ENCODE measurements at regions not wholly inside any gene's neighbourhood (a gene's known extent, or its start where the extent isn't known, plus 50 kb on each side); places are given as distances from the start of the nearest gene placed in this dataset.

DNA sequence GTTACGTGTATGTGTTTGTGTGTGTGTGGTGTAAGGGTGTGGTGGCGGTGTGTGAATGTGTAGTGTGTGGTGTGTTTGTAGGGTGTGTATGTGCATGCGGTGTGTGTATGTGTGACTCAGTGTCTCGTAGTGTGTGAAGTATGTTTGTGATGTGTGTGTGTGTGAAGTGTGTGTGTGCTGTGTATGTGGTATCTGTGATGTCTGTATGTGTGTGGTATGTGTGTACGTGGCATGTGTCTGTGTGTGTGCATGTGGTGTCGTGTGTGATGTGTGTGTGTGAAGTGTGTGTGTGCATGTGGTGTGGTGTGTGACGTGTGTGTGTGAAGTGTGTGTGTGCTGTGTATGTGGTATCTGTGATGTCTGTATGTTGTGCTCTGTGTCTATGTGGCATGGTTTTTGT is 339.4 kb downstream of the MTRR start:
- Histone ChIP-seq H3K4me3 (ENCODE audit: low read length) (no peak overlapping the region), H3K36me3 (ENCODE audit: control insufficient read depth in 2 of 3, insufficient read depth in 3 of 3, low read length in 3 of 3) (no peaks in the 10 kb centered on the region), H3K9me3 (ENCODE audit: control insufficient read depth in 2 of 3, low read length in 3 of 3) (no peaks in the 10 kb centered on the region), H3K27ac (ENCODE audit: low read depth, low read length) (no peak overlapping the region), H3K4me1 (ENCODE audit: control insufficient read depth in 2 of 2, insufficient read depth in 2 of 2, low read length in 2 of 2) (no peaks in the 10 kb centered on the region), H3K27me3 (ENCODE audit: control insufficient read depth in 2 of 2, insufficient read depth in 2 of 2, low read length in 2 of 2) (no peaks in the 10 kb centered on the region)
- peaks cover 0 to 16% (median 8%) of the 10 kb centered on the region in 11 donors for H3K9me3 Mint-ChIP-seq
- no peaks in the 10 kb centered on the region for H3K4me1 Mint-ChIP-seq
- intact Hi-C loops (cut with micrococcal nuclease), result no loop called here
- POLR2A ChIA-PET, result no interaction called here
- no peak overlapping the region for H3K27ac Mint-ChIP-seq
- H3K4me3 Mint-ChIP-seq, result no peak overlapping the region
- H3K27me3 Mint-ChIP-seq, result no peaks in the 10 kb centered on the region
- H3K36me3 Mint-ChIP-seq, result no peaks in the 10 kb centered on the region
- ATAC-seq (no peak), DNase-seq (no peak)
- CTCF ChIA-PET, result no interaction called here

DNA sequence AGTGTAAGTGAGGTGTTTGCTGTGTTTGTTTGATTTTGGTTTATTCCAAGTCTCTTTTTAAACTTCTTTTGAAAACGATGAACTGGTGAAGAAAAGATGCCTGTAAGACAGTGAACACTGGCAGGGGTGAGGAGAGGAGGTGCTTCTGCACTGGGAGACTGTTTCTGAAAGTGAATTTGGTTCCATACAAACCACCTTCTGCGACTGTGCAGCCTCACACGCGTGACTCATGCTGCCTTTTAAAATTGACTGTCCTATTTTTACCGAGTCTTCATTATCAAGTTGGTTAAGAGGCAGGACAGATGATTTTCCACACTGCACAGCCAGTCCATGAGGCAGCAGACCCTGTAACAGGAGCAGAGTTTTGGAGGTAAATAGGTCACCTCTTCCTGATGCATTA is 340.6 kb downstream of the MTRR start:
- Histone ChIP-seq H3K4me3 (ENCODE audit: low read length) (no peak overlapping the region), H3K36me3 (ENCODE audit: control insufficient read depth in 2 of 3, insufficient read depth in 3 of 3, low read length in 3 of 3) (no peaks in the 10 kb centered on the region), H3K9me3 (ENCODE audit: control insufficient read depth in 2 of 3, low read length in 3 of 3) (no peaks in the 10 kb centered on the region), H3K27me3 (ENCODE audit: control insufficient read depth in 2 of 2, insufficient read depth in 2 of 2, low read length in 2 of 2) (no peaks in the 10 kb centered on the region), H3K4me1 (ENCODE audit: control insufficient read depth in 2 of 2, insufficient read depth in 2 of 2, low read length in 2 of 2) (no peaks in the 10 kb centered on the region), H3K27ac (ENCODE audit: low read depth, low read length) (no peak overlapping the region)
- no peaks in the 10 kb centered on the region for H3K4me1 Mint-ChIP-seq
- no peaks in the 10 kb centered on the region for H3K27me3 Mint-ChIP-seq
- H3K27ac Mint-ChIP-seq, result no peak overlapping the region
- ATAC-seq (no peak), DNase-seq (no peak)
- peaks cover 0 to 10% (median 2%) of the 10 kb centered on the region in 11 donors for H3K9me3 Mint-ChIP-seq
- CTCF ChIA-PET, result no interaction called here
- POLR2A ChIA-PET, result no interaction called here
- no peak overlapping the region for H3K4me3 Mint-ChIP-seq
- no peaks in the 10 kb centered on the region for H3K36me3 Mint-ChIP-seq
- intact Hi-C loops (cut with micrococcal nuclease), result no loop called here

DNA sequence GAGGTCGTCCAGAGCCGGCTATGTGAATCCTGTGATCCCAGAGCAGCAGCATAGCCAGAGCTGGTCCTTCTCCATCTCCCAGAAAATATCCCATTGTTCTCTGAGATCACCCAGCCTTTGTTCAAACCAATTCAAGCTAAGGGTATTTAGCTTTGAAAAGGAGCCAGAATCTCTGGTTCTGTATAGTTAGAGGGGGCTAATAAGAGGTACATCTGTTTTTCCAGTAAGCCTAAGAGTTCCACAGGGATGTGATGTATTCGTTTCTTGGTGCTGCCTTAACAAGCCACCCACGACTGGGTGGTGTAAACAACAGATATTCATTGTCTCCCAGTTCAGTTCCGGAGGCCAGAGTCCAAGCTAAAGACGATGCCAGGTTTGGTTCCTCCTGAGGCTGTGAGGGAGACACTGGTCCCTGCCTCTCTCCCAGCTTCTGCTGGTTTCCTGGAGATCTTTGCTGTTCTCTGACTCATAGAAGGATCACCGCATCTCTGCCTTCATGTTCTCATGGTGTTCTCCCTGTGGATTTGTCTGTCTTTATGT is 344.8 kb downstream of the MTRR start:
- POLR2A ChIA-PET, result no interaction called here
- H3K4me1 ChIP-seq (ENCODE audit: control insufficient read depth in 2 of 2, insufficient read depth in 2 of 2, low read length in 2 of 2), result no peaks in the 10 kb centered on the region
- H3K27me3 Mint-ChIP-seq, result peaks cover 0 to 6% (median 0%) of the 10 kb centered on the region in 5 donors
- no peak overlapping the region for H3K27ac Mint-ChIP-seq
- CTCF ChIA-PET, result no interaction called here
- intact Hi-C loops (cut with micrococcal nuclease), result no loop called here
- no peak for DNase-seq
- H3K4me3 ChIP-seq (ENCODE audit: low read length), result no peak overlapping the region
- no peak overlapping the region for H3K27ac ChIP-seq (ENCODE audit: low read depth, low read length)
- H3K27me3 ChIP-seq (ENCODE audit: control insufficient read depth in 2 of 2, insufficient read depth in 2 of 2, low read length in 2 of 2), result no peaks in the 10 kb centered on the region
- ATAC-seq, result no peak
- H3K9me3 ChIP-seq (ENCODE audit: control insufficient read depth in 2 of 3, low read length in 3 of 3), result no peaks in the 10 kb centered on the region
- H3K36me3 ChIP-seq (ENCODE audit: control insufficient read depth in 2 of 3, insufficient read depth in 3 of 3, low read length in 3 of 3), result no peaks in the 10 kb centered on the region
- H3K9me3 Mint-ChIP-seq, result peaks cover 0 to 12% (median 0%) of the 10 kb centered on the region in 11 donors
- H3K4me3 Mint-ChIP-seq, result no peak overlapping the region
- H3K36me3 Mint-ChIP-seq, result no peaks in the 10 kb centered on the region
- H3K4me1 Mint-ChIP-seq, result no peaks in the 10 kb centered on the region

DNA sequence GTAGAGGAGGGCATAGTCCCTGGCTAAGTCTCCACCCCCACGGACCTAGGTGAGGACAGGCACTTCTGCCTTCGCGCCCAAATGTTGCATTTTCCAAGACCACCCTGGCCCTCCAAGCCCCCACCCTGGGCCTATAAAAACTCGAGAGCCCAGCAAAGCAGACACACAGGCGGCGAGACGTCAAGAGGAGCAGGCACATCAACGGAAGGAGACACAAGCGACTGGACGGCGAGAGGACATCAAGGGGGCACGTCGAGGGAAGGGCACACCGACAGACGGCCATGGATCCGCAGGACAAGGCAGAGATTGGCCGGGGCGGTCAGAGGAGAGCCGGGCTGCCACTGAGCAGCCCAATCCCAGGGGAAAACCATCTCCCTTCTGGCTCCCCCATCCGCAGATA is 348.0 kb downstream of the MTRR start:
- no peaks in the 10 kb centered on the region for H3K27me3 ChIP-seq (ENCODE audit: control insufficient read depth in 2 of 2, insufficient read depth in 2 of 2, low read length in 2 of 2)
- intact Hi-C loops (cut with micrococcal nuclease), result no loop called here
- no peaks in the 10 kb centered on the region for H3K36me3 ChIP-seq (ENCODE audit: control insufficient read depth in 2 of 3, insufficient read depth in 3 of 3, low read length in 3 of 3)
- H3K36me3 Mint-ChIP-seq, result no peaks in the 10 kb centered on the region
- POLR2A ChIA-PET, result no interaction called here
- no peaks in the 10 kb centered on the region for H3K4me1 Mint-ChIP-seq
- no peak overlapping the region for H3K27ac ChIP-seq (ENCODE audit: low read depth, low read length)
- H3K4me3 Mint-ChIP-seq, result no peak overlapping the region
- H3K27me3 Mint-ChIP-seq, result peaks cover 0 to 6% (median 0%) of the 10 kb centered on the region in 5 donors
- CTCF ChIA-PET, result no interaction called here
- ATAC-seq (no peak), DNase-seq (no peak)
- no peaks in the 10 kb centered on the region for H3K4me1 ChIP-seq (ENCODE audit: control insufficient read depth in 2 of 2, insufficient read depth in 2 of 2, low read length in 2 of 2)
- H3K9me3 Mint-ChIP-seq, result peaks cover 0 to 18% (median 6%) of the 10 kb centered on the region in 11 donors
- no peak overlapping the region for H3K4me3 ChIP-seq (ENCODE audit: low read length)
- H3K9me3 ChIP-seq (ENCODE audit: control insufficient read depth in 2 of 3, low read length in 3 of 3), result peaks cover 0 to 4% (median 0%) of the 10 kb centered on the region in 3 experiments
- no peak overlapping the region for H3K27ac Mint-ChIP-seq

- Histone ChIP-seq H3K9me3 (ENCODE audit: control insufficient read depth in 2 of 3, low read length in 3 of 3) (no peaks in the 10 kb centered on the region), H3K27me3 (ENCODE audit: control insufficient read depth in 2 of 2, insufficient read depth in 2 of 2, low read length in 2 of 2) (no peaks in the 10 kb centered on the region), H3K4me3 (ENCODE audit: low read length) (no peak overlapping the region), H3K4me1 (ENCODE audit: control insufficient read depth in 2 of 2, insufficient read depth in 2 of 2, low read length in 2 of 2) (no peaks in the 10 kb centered on the region), H3K27ac (ENCODE audit: low read depth, low read length) (no peak overlapping the region), H3K36me3 (ENCODE audit: control insufficient read depth in 2 of 3, insufficient read depth in 3 of 3, low read length in 3 of 3) (no peaks in the 10 kb centered on the region)
- CTCF ChIA-PET, result no interaction called here
- ATAC-seq (no peak), DNase-seq (no peak)
- Mint-ChIP-seq H3K27me3 (no peaks in the 10 kb centered on the region), H3K9me3 (peaks cover 0 to 25% (median 13%) of the 10 kb centered on the region in 11 donors), H3K27ac (no peak overlapping the region), H3K4me1 (no peaks in the 10 kb centered on the region), H3K4me3 (no peak overlapping the region), H3K36me3 (no peaks in the 10 kb centered on the region)
- intact Hi-C loops (cut with micrococcal nuclease), result no loop called here
- POLR2A ChIA-PET, result no interaction called here
Observed at GRCh38 chr5:8226148-8226547, 357.2 kb downstream of the MTRR start.

DNA sequence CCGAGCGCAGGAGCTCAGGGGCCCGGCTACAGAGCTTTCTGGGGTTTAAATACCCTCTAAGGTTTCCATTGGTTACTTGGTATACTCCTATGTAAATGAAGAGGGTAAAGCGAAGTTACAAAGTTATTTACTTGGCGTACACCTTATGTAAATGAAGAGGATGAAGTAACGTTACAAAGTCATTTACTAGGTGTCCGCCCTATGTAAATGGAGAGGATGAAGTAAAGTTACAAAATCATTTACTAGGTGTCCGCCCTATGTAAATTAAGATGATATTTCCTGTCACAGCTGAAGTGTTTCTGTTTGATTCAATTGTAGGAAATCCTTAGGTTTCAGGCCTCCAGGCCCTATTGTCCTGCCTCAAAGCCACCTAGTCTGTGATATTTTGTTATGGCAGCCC is 358.2 kb downstream of the MTRR start:
- CTCF ChIA-PET, result no interaction called here
- no peak for ATAC-seq

GRCh38 chr5:8229551-8229950 is 360.6 kb downstream of the MTRR start:
- H3K36me3 Mint-ChIP-seq, result no peaks in the 10 kb centered on the region
- CTCF ChIA-PET, result interaction anchor here (0.6 kb wide), 1 partner anchor 1751 kb away, joined by 3 read pairs; no protein-coding TSS in a partner anchor
- H3K4me1 ChIP-seq (ENCODE audit: control insufficient read depth in 2 of 2, insufficient read depth in 2 of 2, low read length in 2 of 2), result no peaks in the 10 kb centered on the region
- H3K27me3 Mint-ChIP-seq, result no peaks in the 10 kb centered on the region
- H3K27ac ChIP-seq (ENCODE audit: low read depth, low read length), result no peak overlapping the region
- H3K9me3 Mint-ChIP-seq, result peaks cover 0 to 9% (median 5%) of the 10 kb centered on the region in 11 donors
- no peak overlapping the region for H3K27ac Mint-ChIP-seq
- H3K36me3 ChIP-seq (ENCODE audit: control insufficient read depth in 2 of 3, insufficient read depth in 3 of 3, low read length in 3 of 3), result no peaks in the 10 kb centered on the region
- H3K4me3 ChIP-seq (ENCODE audit: low read length), result no peak overlapping the region
- H3K9me3 ChIP-seq (ENCODE audit: control insufficient read depth in 2 of 3, low read length in 3 of 3), result no peaks in the 10 kb centered on the region
- DNase-seq, result no peak
- H3K4me1 Mint-ChIP-seq, result no peaks in the 10 kb centered on the region
- intact Hi-C loops (cut with micrococcal nuclease), result no loop called here
- ATAC-seq, result no peak
- POLR2A ChIA-PET, result no interaction called here
- no peak overlapping the region for H3K4me3 Mint-ChIP-seq
- no peaks in the 10 kb centered on the region for H3K27me3 ChIP-seq (ENCODE audit: control insufficient read depth in 2 of 2, insufficient read depth in 2 of 2, low read length in 2 of 2)

More for the DNA sequence above, 358.2 kb downstream of the MTRR start:
- Histone ChIP-seq H3K27me3 (ENCODE audit: control insufficient read depth in 2 of 2, insufficient read depth in 2 of 2, low read length in 2 of 2) (no peaks in the 10 kb centered on the region), H3K4me3 (ENCODE audit: low read length) (no peak overlapping the region), H3K9me3 (ENCODE audit: control insufficient read depth in 2 of 3, low read length in 3 of 3) (no peaks in the 10 kb centered on the region), H3K36me3 (ENCODE audit: control insufficient read depth in 2 of 3, insufficient read depth in 3 of 3, low read length in 3 of 3) (no peaks in the 10 kb centered on the region), H3K4me1 (ENCODE audit: control insufficient read depth in 2 of 2, insufficient read depth in 2 of 2, low read length in 2 of 2) (no peaks in the 10 kb centered on the region), H3K27ac (ENCODE audit: low read depth, low read length) (no peak overlapping the region)
- DNase-seq, result no peak
- Mint-ChIP-seq H3K27me3 (no peaks in the 10 kb centered on the region), H3K36me3 (no peaks in the 10 kb centered on the region), H3K27ac (no peak overlapping the region), H3K4me1 (no peaks in the 10 kb centered on the region), H3K4me3 (no peak overlapping the region), H3K9me3 (peaks cover 0 to 20% (median 10%) of the 10 kb centered on the region in 11 donors)
- POLR2A ChIA-PET, result no interaction called here
- intact Hi-C loops (cut with micrococcal nuclease), result no loop called here
